Neural cell (in vitro differentiated cells): ENCODE measurements at regions not wholly inside any gene's neighbourhood (a gene's known extent, or its start where the extent isn't known, plus 50 kb on each side); places are given as distances from the start of the nearest gene placed in this dataset.

Experiments used
- CTCF ChIP-seq: fragments of 450-650 bp; IDR thresholded peaks from 2 replicates; pipeline ENCODE4 v1.5.1; 2014; ENCODE audit warnings: antibody characterized with exemption, mild to moderate bottlenecking, moderate library complexity; ENCODE audit not compliant: poor library complexity, severe bottlenecking
- EP300 ChIP-seq: fragments of 450-650 bp; conservative IDR thresholded peaks from 2 replicates; pipeline ENCODE4 v1.6.1; 2014; ENCODE audit warnings: antibody characterized with exemption, mild to moderate bottlenecking, moderate library complexity; ENCODE audit not compliant: poor library complexity, severe bottlenecking
- EZH2 ChIP-seq: fragments of 200-600, 300-800 bp; shearing (Covaris generic), sonication (generic); IDR thresholded peaks from 2 replicates; pipeline ENCODE4 v1.6.1; 2014; ENCODE audit warnings: antibody characterized with exemption, low read length, borderline replicate concordance, mild to moderate bottlenecking; ENCODE audit not compliant: insufficient read depth, poor library complexity, severe bottlenecking
- REST ChIP-seq: IDR thresholded peaks from 2 replicates; pipeline ENCODE4 v1.6.1; 2012; ENCODE audit warnings: borderline replicate concordance
- TAF1 ChIP-seq: IDR thresholded peaks from 2 replicates; pipeline ENCODE4 v1.6.1; 2012; ENCODE audit warnings: low read depth

- TF ChIP-seq CTCF (no peak), REST (no peak), TAF1 (no peak), EP300 (no peak), EZH2 (no peak)
Measured at GRCh38 chr6:98239057-98239456, 595.3 kb upstream of the POU3F2 start.
